ENCODE measurements at regions not wholly inside any gene's neighbourhood (a gene's known extent, or its start where the extent isn't known, plus 50 kb on each side); places are given as distances from the start of the nearest gene placed in this dataset.
"Not testable (repeated sequence)": the region's sequence is repeated elsewhere in the genome, so short reads cannot be mapped to it uniquely, and the experiment has no call there.

DNA sequence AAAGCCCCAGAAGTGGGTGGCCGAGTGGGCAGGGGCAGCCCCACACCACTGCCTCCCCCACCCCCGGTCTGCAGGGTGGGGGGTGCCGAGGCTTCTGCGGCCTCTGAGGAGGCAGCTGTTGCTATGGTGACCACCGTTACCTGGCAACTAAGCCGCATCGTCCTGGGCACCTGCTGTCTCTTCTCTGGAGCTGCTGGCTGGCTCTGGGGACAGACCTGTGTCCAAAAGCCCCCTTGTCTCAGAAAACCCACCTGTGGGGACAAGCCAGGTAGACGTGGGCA, 79.9 kb upstream of the PRR5 start:
- Histone ChIP-seq H3K4me1 (peaks cover 0 to 12% (median 5%) of the 10 kb centered on the region in 4 donors), H3K27ac (no peak overlapping the region), H3K9me3 (no peaks in the 10 kb centered on the region), H3K27me3 (no peaks in the 10 kb centered on the region), H3K4me3 (no peak overlapping the region), H3K36me3 (no peaks in the 10 kb centered on the region)
- no peak for DNase-seq
- no peak for TF ChIP-seq POLR2A (IDR thresholded peaks at IDR 0.05)
- TF ChIP-seq, protein P1, sequence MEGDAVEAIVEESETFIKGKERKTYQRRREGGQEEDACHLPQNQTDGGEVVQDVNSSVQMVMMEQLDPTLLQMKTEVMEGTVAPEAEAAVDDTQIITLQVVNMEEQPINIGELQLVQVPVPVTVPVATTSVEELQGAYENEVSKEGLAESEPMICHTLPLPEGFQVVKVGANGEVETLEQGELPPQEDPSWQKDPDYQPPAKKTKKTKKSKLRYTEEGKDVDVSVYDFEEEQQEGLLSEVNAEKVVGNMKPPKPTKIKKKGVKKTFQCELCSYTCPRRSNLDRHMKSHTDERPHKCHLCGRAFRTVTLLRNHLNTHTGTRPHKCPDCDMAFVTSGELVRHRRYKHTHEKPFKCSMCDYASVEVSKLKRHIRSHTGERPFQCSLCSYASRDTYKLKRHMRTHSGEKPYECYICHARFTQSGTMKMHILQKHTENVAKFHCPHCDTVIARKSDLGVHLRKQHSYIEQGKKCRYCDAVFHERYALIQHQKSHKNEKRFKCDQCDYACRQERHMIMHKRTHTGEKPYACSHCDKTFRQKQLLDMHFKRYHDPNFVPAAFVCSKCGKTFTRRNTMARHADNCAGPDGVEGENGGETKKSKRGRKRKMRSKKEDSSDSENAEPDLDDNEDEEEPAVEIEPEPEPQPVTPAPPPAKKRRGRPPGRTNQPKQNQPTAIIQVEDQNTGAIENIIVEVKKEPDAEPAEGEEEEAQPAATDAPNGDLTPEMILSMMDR (IDR thresholded peaks at IDR 0.05) = no peak

DNA sequence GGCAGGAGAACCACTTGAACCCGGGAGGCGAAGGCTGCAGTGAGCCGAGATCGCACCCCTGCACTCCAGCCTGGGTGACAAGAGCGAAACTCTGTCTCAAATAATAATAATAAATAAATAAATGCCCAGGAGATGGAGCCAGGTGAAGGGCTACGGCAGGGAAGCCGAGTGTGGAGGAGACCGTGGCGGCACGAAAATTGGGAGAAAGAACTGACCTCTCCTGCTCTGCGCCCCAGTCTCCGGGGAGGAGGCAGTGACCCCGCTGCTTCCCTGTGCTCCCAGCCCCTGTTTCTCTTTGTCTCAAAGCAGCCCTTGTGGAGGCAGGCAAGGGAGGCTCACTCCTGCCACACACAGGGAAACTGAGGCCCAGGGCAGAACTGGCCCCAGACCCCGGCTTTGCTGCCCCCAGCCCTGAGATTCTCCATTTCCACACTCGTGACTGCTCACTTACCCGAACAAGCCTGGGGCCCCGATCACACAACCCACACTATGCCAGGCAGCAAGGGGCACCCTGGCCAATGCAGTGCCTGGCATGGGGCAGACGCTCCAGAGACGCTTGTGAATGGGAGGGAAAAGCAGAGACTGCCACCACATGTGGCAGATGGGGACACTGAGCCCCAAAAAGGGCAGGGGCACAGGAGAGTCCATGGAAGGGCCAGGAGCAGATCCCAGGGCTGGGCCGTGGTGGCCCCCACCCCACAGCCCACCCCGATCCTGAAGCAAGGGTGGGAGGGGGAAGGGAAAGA, 80.4 kb upstream of the PRR5 start:
- Histone ChIP-seq H3K4me1 (peaks cover 0 to 12% (median 5%) of the 10 kb centered on the region in 4 donors), H3K4me3 (no peak overlapping the region), H3K27me3 (no peaks in the 10 kb centered on the region), H3K27ac (no peak overlapping the region), H3K36me3 (no peaks in the 10 kb centered on the region), H3K9me3 (no peaks in the 10 kb centered on the region)
- TF ChIP-seq POLR2A (IDR thresholded peaks at IDR 0.05) = no peak
- TF ChIP-seq, protein P1 (IDR thresholded peaks at IDR 0.05) = no peak
- DNase-seq = no peak

DNA sequence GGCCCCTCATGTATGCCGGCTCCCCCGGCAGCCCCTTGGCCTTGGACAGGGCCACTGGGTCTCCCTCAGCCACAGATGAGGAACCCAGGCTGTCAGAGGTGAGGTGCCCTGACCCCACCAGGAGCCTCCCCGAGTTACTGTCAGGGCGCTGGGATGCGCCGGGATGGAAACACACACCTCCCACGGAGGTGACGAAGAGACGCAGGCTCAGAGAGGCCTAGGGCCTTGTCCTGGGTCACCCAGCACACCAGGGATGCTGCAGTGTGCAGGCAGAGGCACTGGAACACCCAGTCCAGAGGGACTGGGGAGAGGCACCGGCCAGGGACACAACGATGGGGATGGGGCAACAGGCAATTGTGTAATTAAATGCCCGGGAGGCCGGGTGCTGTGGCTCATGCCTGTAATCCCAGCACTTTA, 81.2 kb upstream of the PRR5 start:
- peaks cover 0 to under 1% (median 0%) of the 10 kb centered on the region in 4 donors for H3K9me3 ChIP-seq
- H3K27ac ChIP-seq = peak overlapping the region in 1 of 4 donors; percentile 3
- H3K27me3 ChIP-seq = no peaks in the 10 kb centered on the region
- no peak for DNase-seq
- no peak overlapping the region for H3K4me3 ChIP-seq
- H3K36me3 ChIP-seq = no peaks in the 10 kb centered on the region
- TF ChIP-seq, protein P1 (IDR thresholded peaks at IDR 0.05) = no peak
- TF ChIP-seq POLR2A (IDR thresholded peaks at IDR 0.05) = no peak
- peaks cover 0 to 12% (median 5%) of the 10 kb centered on the region in 4 donors for H3K4me1 ChIP-seq

DNA sequence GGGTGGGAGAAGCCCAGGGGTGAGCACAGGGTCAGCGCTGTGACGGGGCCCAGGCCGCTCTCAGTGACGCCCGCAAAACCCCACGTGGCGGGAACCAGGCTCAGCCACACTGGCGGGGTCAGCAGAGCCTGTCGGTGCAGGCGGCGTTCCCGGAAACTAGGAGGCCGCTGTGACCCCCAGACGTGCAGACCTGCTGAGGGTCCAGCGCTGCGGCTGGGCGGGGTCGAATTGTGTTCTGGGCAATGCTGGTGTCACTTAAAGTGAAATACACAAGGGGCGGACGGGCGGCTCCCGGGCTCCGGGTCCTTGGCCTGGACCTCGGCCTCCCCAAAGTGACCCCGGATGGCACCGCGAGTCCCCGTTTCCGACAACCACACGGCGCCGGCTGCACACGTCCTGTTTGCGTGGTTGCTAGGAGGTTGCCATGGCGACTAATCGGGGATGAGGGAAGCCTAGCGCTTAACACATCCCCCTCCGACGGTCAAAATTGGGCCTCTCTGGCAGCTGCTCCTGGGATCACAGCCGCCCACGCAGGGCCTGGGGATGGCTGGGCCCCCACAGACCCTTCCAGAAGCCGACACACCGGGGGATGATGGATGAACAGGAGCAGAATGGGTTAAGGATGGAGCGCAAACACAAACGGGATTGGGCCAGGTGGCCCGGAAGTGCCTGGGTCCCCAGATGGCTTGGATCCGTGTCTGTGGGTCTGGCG, 81.7 kb upstream of the PRR5 start:
- peaks cover 0 to 6% (median 0%) of the 10 kb centered on the region in 4 donors for H3K9me3 ChIP-seq
- H3K36me3 ChIP-seq = no peaks in the 10 kb centered on the region
- H3K4me1 ChIP-seq = peaks cover 0 to 12% (median 5%) of the 10 kb centered on the region in 4 donors
- H3K27ac ChIP-seq = peak overlapping the region in 2 of 4 donors; percentile 3 to 35
- peak overlapping the region in 3 of 4 donors; percentile 25 to 41 (median 28) for H3K4me3 ChIP-seq
- peak; percentile 67 to 87 (median 73) for DNase-seq
- TF ChIP-seq, protein P1 (IDR thresholded peaks at IDR 0.05) = no peak
- TF ChIP-seq POLR2A (IDR thresholded peaks at IDR 0.05) = no peak
- H3K27me3 ChIP-seq = no peaks in the 10 kb centered on the region

DNA sequence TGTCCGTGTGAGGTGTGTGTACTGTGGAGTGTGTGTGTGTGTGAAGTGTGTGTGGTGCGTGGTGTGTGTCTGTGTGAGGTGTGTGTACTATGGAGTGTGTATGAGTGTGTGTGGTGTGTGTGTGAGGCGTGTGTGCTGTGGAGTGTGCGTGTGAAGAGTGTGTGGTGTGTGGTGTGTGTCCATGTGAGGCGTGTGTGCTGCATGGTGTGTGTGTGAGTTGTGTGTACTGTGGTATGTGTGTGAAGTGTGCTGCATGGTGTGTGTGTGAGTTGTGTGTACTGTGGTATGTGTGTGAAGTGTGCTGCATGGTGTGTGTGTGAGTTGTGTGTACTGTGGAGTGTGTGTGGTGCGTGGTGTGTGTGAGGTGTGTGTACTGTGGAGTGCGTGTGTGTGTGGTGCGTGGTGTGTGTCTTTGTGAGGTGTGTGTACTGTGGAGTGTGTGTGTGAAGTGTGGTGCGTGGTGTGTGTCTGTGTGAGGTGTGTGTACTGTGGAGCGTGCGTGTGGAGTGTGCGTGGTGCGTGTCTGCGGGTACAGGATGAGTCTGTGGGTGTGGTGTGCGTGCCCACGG, 82.4 kb upstream of the PRR5 start:
- not testable (repeated sequence) for DNase-seq, H3K36me3 ChIP-seq, H3K27me3 ChIP-seq
- Histone ChIP-seq H3K4me1 (peaks cover 0 to 12% (median 5%) of the 10 kb centered on the region in 4 donors), H3K27ac (peak overlapping the region in 2 of 4 donors; percentile 3 to 35), H3K4me3 (peak overlapping the region in 1 of 4 donors; percentile 28), H3K9me3 (peaks cover 0 to 10% (median 3%) of the 10 kb centered on the region in 4 donors)

DNA sequence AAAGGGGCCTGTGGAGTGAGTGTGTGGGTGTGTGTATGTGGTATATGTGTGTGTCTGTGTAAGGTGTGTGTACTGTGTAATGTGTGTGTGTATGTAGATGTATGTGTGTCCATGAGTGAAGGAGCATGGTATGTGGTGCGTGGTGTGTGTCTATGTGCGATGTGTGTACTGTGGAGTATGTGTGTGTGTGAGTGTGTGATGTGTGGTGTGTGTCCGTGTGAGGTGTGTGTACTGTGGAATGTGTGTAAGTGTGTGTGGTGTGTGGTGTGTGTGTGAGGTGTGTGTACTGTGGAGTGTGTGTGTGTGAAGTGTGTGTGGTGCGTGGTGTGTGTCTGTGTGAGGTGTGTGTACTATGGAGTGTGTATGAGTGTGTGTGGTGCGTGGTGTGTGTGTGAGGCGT, 83.1 kb upstream of the PRR5 start:
- not testable (repeated sequence) for DNase-seq, H3K27me3 ChIP-seq, H3K4me3 ChIP-seq

More for the DNA sequence above, 83.1 kb upstream of the PRR5 start:
- H3K9me3 ChIP-seq = peaks cover 0 to 15% (median 5%) of the 10 kb centered on the region in 4 donors
- not testable (repeated sequence) for H3K27ac ChIP-seq, H3K36me3 ChIP-seq
- H3K4me1 ChIP-seq = peaks cover 0 to 12% (median 5%) of the 10 kb centered on the region in 4 donors

Data from Peyer's patch (tissue), 4 donors.